ENCODE measurements at regions not wholly inside any gene's neighbourhood (a gene's known extent, or its start where the extent isn't known, plus 50 kb on each side); places are given as distances from the start of the nearest gene placed in this dataset.

GRCh38 chr3:18024715-18025114 lies 282.3 kb upstream of the TBC1D5 start:
- no peak for DNase-seq (ENCODE audit: low spot score)
- intact Hi-C loops (cut with DNase I), result no loop called here

GRCh38 chr3:18019161-18019495 lies 276.7 kb upstream of the TBC1D5 start:
- intact Hi-C loops (cut with DNase I), result no loop called here
- no peak for DNase-seq (ENCODE audit: low spot score)

GRCh38 chr3:18018491-18019160 lies 276.2 kb upstream of the TBC1D5 start:
- DNase-seq (ENCODE audit: low spot score), result no peak
- intact Hi-C loops (cut with DNase I), result no loop called here

- DNase-seq (ENCODE audit: low spot score), result no peak
- intact Hi-C loops (cut with DNase I), result no loop called here
Measured at GRCh38 chr3:18016366-18016765, 273.9 kb upstream of the TBC1D5 start.

GRCh38 chr3:18012933-18013332 lies 270.5 kb upstream of the TBC1D5 start:
- intact Hi-C loops (cut with DNase I), result no loop called here
- no peak for DNase-seq (ENCODE audit: low spot score)

- DNase-seq (ENCODE audit: low spot score), result no peak
- intact Hi-C loops (cut with DNase I), result no loop called here
Measured at GRCh38 chr3:18012436-18012835, 270.0 kb upstream of the TBC1D5 start.

GRCh38 chr3:18011387-18011786 lies 269.0 kb upstream of the TBC1D5 start:
- intact Hi-C loops (cut with DNase I), result no loop called here
- no peak for DNase-seq (ENCODE audit: low spot score)

GRCh38 chr3:18010001-18010400 lies 267.6 kb upstream of the TBC1D5 start:
- DNase-seq (ENCODE audit: low spot score), result no peak
- intact Hi-C loops (cut with DNase I), result no loop called here

GRCh38 chr3:18008706-18009368 lies 266.4 kb upstream of the TBC1D5 start:
- intact Hi-C loops (cut with DNase I), result no loop called here
- DNase-seq (ENCODE audit: low spot score), result no peak

GRCh38 chr3:18007980-18008379 lies 265.5 kb upstream of the TBC1D5 start:
- no peak for DNase-seq (ENCODE audit: low spot score)
- intact Hi-C loops (cut with DNase I), result no loop called here

GRCh38 chr3:17995769-17996168 lies 253.3 kb upstream of the TBC1D5 start:
- DNase-seq (ENCODE audit: low spot score), result no peak
- intact Hi-C loops (cut with DNase I), result no loop called here

- intact Hi-C loops (cut with DNase I), result no loop called here
- no peak for DNase-seq (ENCODE audit: low spot score)
Measured at GRCh38 chr3:17994167-17994566, 251.7 kb upstream of the TBC1D5 start.

- intact Hi-C loops (cut with DNase I), result no loop called here
- no peak for DNase-seq (ENCODE audit: low spot score)
Measured at GRCh38 chr3:17990390-17990789, 248.0 kb upstream of the TBC1D5 start.

- intact Hi-C loops (cut with DNase I), result no loop called here
- DNase-seq (ENCODE audit: low spot score), result no peak
Measured at GRCh38 chr3:17986348-17986816, 244.0 kb upstream of the TBC1D5 start.

- no peak for DNase-seq (ENCODE audit: low spot score)
- intact Hi-C loops (cut with DNase I), result no loop called here
Measured at GRCh38 chr3:17985658-17986347, 243.4 kb upstream of the TBC1D5 start.

GRCh38 chr3:17983106-17983505 lies 240.7 kb upstream of the TBC1D5 start:
- intact Hi-C loops (cut with DNase I), result no loop called here

GRCh38 chr3:17982211-17982880 lies 239.9 kb upstream of the TBC1D5 start:
- intact Hi-C loops (cut with DNase I), result no loop called here
- DNase-seq (ENCODE audit: low spot score), result no peak

More at GRCh38 chr3:17983106-17983505, 240.7 kb upstream of the TBC1D5 start:
- DNase-seq (ENCODE audit: low spot score), result no peak

GRCh38 chr3:17980863-17981262 lies 238.4 kb upstream of the TBC1D5 start:
- intact Hi-C loops (cut with DNase I), result no loop called here
- DNase-seq (ENCODE audit: low spot score), result no peak

- no peak for DNase-seq (ENCODE audit: low spot score)
- intact Hi-C loops (cut with DNase I), result no loop called here
Measured at GRCh38 chr3:17979911-17980310, 237.5 kb upstream of the TBC1D5 start.

GRCh38 chr3:17979252-17979651 lies 236.8 kb upstream of the TBC1D5 start:
- intact Hi-C loops (cut with DNase I), result no loop called here
- DNase-seq (ENCODE audit: low spot score), result no peak

Measured in posterior vena cava (tissue), 2 donors.